B cell (primary cell): ENCODE measurements at regions not wholly inside any gene's neighbourhood (a gene's known extent, or its start where the extent isn't known, plus 50 kb on each side); places are given as distances from the start of the nearest gene placed in this dataset.

Experiments used
- ATAC-seq: fragments of 200-7000 bp; cut with Tn5 transposase; one replicate; pipeline ENCODE4 v1.10.0; 2021; ENCODE audit warnings: low read depth, mild to moderate bottlenecking, moderate number of reproducible peaks, moderate library complexity
- CTCF ChIA-PET: fragments of 350-600 bp; sonication (Branson Sonifier 250); formaldehyde crosslinking; loops from one replicate; lab custom pipeline; 2021; ENCODE audit warnings: antibody characterized with exemption, inconsistent platforms; lab: Charles Lee
- POLR2A ChIA-PET: fragments of 350-600 bp; sonication (Branson Sonifier 250); formaldehyde crosslinking; loops from one replicate; lab custom pipeline; 2021; ENCODE audit warnings: antibody characterized with exemption; lab: Charles Lee
- DNase-seq: peaks from one replicate; pipeline ENCODE4 v3.0.0; 2013
- H2AFZ ChIP-seq: 2 replicates; pipeline ENCODE4 v1.6.1; 2012; ENCODE audit warnings: mild to moderate bottlenecking, low read depth, low read length; ENCODE audit not compliant: insufficient read depth, poor library complexity, severe bottlenecking
- H3K27ac ChIP-seq, 2 donors: 1 replicate in 1 of 2; 2 replicates in 1 of 2; pipeline ENCODE4 v1.5.1; 2012 to 2013; ENCODE audit warnings: low read length in 2 of 2, mild to moderate bottlenecking in 2 of 2, moderate library complexity in 1 of 2
- H3K27me3 ChIP-seq, 4 experiments: fragments of 200-600 bp in 1 of 4; sonication (generic) in 1 of 4; replicated peaks in 1 of 4; 1 replicate in 2 of 4; 2 replicates in 2 of 4; pipeline versions ENCODE4 v1.6.1 to v1.7.0; 2013 to 2016; ENCODE audit warnings: low read length in 3 of 4, mild to moderate bottlenecking in 2 of 4, mixed read lengths in 1 of 4, moderate library complexity in 1 of 4; ENCODE audit not compliant: insufficient read depth in 4 of 4, control insufficient read depth in 3 of 4; ENCODE audit errors: control extremely low read depth in 1 of 4
- H3K36me3 ChIP-seq, 2 experiments: replicated peaks in 1 of 2; 1 replicate in 1 of 2; 2 replicates in 1 of 2; pipeline versions ENCODE4 v1.6.1 to v1.7.1; 2013; ENCODE audit warnings: low read length in 1 of 2; ENCODE audit not compliant: insufficient read depth in 2 of 2, control insufficient read depth in 1 of 2; ENCODE audit errors: control extremely low read depth in 1 of 2, extremely low read depth in 1 of 2
- H3K4me1 ChIP-seq, 2 donors: fragments of 200-600 bp in 1 of 2; sonication (generic) in 1 of 2; 1 replicate in 1 of 2; 2 replicates in 1 of 2; pipeline versions ENCODE4 v1.5.1 to v1.6.1; 2013 to 2017; ENCODE audit warnings: low read length in 2 of 2; ENCODE audit not compliant: control insufficient read depth in 2 of 2, insufficient read depth in 2 of 2
- H3K4me2 ChIP-seq: replicated peaks from 2 replicates; pipeline ENCODE3; 2012; ENCODE audit warnings: mild to moderate bottlenecking, low read depth, low read length; ENCODE audit not compliant: poor library complexity, severe bottlenecking
- H3K4me3 ChIP-seq, 5 experiments: fragments of 200-600 bp in 1 of 5; sonication (generic) in 1 of 5; 1 replicate in 3 of 5; 2 replicates in 2 of 5; pipeline versions ENCODE4 v1.5.1 to v1.7.0; 2011 to 2016; ENCODE audit warnings: low read length in 4 of 5, mild to moderate bottlenecking in 4 of 5, low read depth in 2 of 5, control low read depth in 1 of 5, moderate library complexity in 1 of 5; ENCODE audit not compliant: insufficient read depth in 1 of 5; ENCODE audit errors: control extremely low read depth in 1 of 5, extremely low read depth in 1 of 5
- H3K79me2 ChIP-seq: fragments of 200-600 bp; sonication (generic); one replicate; pipeline ENCODE4 v1.6.0; 2016; ENCODE audit warnings: low read length; ENCODE audit not compliant: control insufficient read depth, insufficient read depth
- H3K9ac ChIP-seq: fragments of 200-600 bp; sonication (generic); 2 replicates; pipeline ENCODE4 v1.6.1; 2017; ENCODE audit warnings: mild to moderate bottlenecking, low read length, moderate library complexity
- H3K9me3 ChIP-seq, 3 donors: one replicate each; pipeline versions ENCODE4 v1.6.1 to v1.7.1; 2013; ENCODE audit warnings: low read length in 2 of 3; ENCODE audit not compliant: control insufficient read depth in 2 of 3, insufficient read depth in 1 of 3; ENCODE audit errors: control extremely low read depth in 1 of 3
- H4K20me1 ChIP-seq: 2 replicates; pipeline ENCODE4 v1.6.0; 2012; ENCODE audit warnings: mild to moderate bottlenecking, low read length; ENCODE audit not compliant: insufficient read depth, control insufficient read depth, poor library complexity, severe bottlenecking
- H3K27ac Mint-ChIP-seq: one replicate; pipeline ENCODE4 v1.8.0; 2021; ENCODE audit warnings: mixed read lengths
- H3K27me3 Mint-ChIP-seq: one replicate; pipeline ENCODE4 v1.8.0; 2021; ENCODE audit warnings: mixed read lengths
- H3K4me1 Mint-ChIP-seq: one replicate; pipeline ENCODE4 v1.8.0; 2021; ENCODE audit warnings: mixed read lengths
- H3K4me3 Mint-ChIP-seq: one replicate; pipeline ENCODE4 v1.8.0; 2021; ENCODE audit warnings: mixed read lengths
- H3K9me3 Mint-ChIP-seq: one replicate; pipeline ENCODE4 v1.8.0; 2022; ENCODE audit warnings: mixed read lengths; ENCODE audit not compliant: insufficient read depth
- CTCF ChIP-seq: fragments of 200-600 bp; IDR thresholded peaks from one replicate; pipeline ENCODE4 v1.8.0; 2022; ENCODE audit warnings: antibody characterized with exemption, mild to moderate bottlenecking
- EZH2 ChIP-seq: IDR thresholded peaks from 2 replicates; pipeline ENCODE4 v1.6.1; 2012; ENCODE audit warnings: borderline replicate concordance, low read depth, mild to moderate bottlenecking, moderate library complexity, low read length; ENCODE audit not compliant: insufficient read depth, poor library complexity, severe bottlenecking
- WGBS: methylation state at CpG from one replicate; pipeline ENCODE4 v1.1.5; 2013; ENCODE audit warnings: missing lambda C conversion rate; ENCODE audit not compliant: insufficient coverage; 5-methylcytosine and 5-hydroxymethylcytosine counted together
- intact Hi-C: fragments of 100-400 bp; cut with micrococcal nuclease; formaldehyde crosslinking; loops from one replicate; pipeline ENCODE4 v1.10.0; 2022

- ATAC-seq (no peak), DNase-seq (no peak)
- H3K27ac ChIP-seq, result no peak overlapping the region
- no peaks in the 10 kb centered on the region for H3K27me3 ChIP-seq
- H4K20me1 ChIP-seq, result no peaks in the 10 kb centered on the region
- Mint-ChIP-seq H3K4me1 (no peaks in the 10 kb centered on the region), H3K9me3 (peaks cover 3% of the 10 kb centered on the region), H3K4me3 (no peak overlapping the region), H3K27me3 (no peaks in the 10 kb centered on the region), H3K27ac (no peak overlapping the region)
- H3K4me2 ChIP-seq, result no peak overlapping the region
- H3K36me3 ChIP-seq, result no peaks in the 10 kb centered on the region
- peaks cover 0 to 4% (median 0%) of the 10 kb centered on the region in 3 donors for H3K9me3 ChIP-seq
- no CpG with 5 or more reads among the region's 1 CpG for WGBS
- no peak overlapping the region for H2AFZ ChIP-seq
- no peaks in the 10 kb centered on the region for H3K4me1 ChIP-seq
- H3K9ac ChIP-seq, result no peak overlapping the region
- intact Hi-C loops, result no loop called here
- ChIA-PET POLR2A (no interaction called here), CTCF (no interaction called here)
- no peak overlapping the region for H3K4me3 ChIP-seq
- TF ChIP-seq CTCF, result no peak
- TF ChIP-seq EZH2, result no peak
- no peaks in the 10 kb centered on the region for H3K79me2 ChIP-seq
Measured at GRCh38 chr7:113664867-113665266, 253.9 kb downstream of the PPP1R3A start.

GRCh38 chr7:113659416-113659815, 259.4 kb downstream of the PPP1R3A start:
- Histone ChIP-seq H3K27me3 (no peaks in the 10 kb centered on the region), H3K4me1 (no peaks in the 10 kb centered on the region), H3K9me3 (no peaks in the 10 kb centered on the region), H4K20me1 (no peaks in the 10 kb centered on the region), H3K4me2 (no peak overlapping the region), H3K36me3 (no peaks in the 10 kb centered on the region), H3K27ac (no peak overlapping the region), H3K4me3 (no peak overlapping the region), H2AFZ (no peak overlapping the region), H3K79me2 (no peaks in the 10 kb centered on the region), H3K9ac (no peak overlapping the region)
- no peaks in the 10 kb centered on the region for H3K9me3 Mint-ChIP-seq
- POLR2A ChIA-PET, result no interaction called here
- no peak for TF ChIP-seq EZH2
- no peak for TF ChIP-seq CTCF
- no peaks in the 10 kb centered on the region for H3K27me3 Mint-ChIP-seq
- H3K27ac Mint-ChIP-seq, result no peak overlapping the region
- no peaks in the 10 kb centered on the region for H3K4me1 Mint-ChIP-seq
- ATAC-seq (no peak), DNase-seq (no peak)
- no peak overlapping the region for H3K4me3 Mint-ChIP-seq
- CTCF ChIA-PET, result no interaction called here
- intact Hi-C loops, result no loop called here
